IMR-90 (cell line): ENCODE measurements at regions not wholly inside any gene's neighbourhood (a gene's known extent, or its start where the extent isn't known, plus 50 kb on each side); places are given as distances from the start of the nearest gene placed in this dataset.

Experiments used
- ATAC-seq: fragments of 200-7000 bp; cut with Tn5 transposase; 2 replicates; pipeline ENCODE4 v1.9.1; 2020; ENCODE audit warnings: low read depth, mild to moderate bottlenecking, moderate library complexity
- BruUV-seq: library from RNA; stranded (reverse); fragments of 400-500 nt; replicated peaks from 2 replicates; lab custom pipeline; 2021; lab: Mats Ljungman, UMichigan
- CTCF ChIA-PET: fragments of 300-600 bp; formaldehyde crosslinking; extraction: SDS; loops from one replicate; lab custom pipeline; 2021; ENCODE audit warnings: antibody characterized with exemption; lab: Yijun Ruan, JAX
- POLR2A ChIA-PET: fragments of 300-600 bp; sonication (Branson Sonifier 250); formaldehyde crosslinking; loops from one replicate; lab custom pipeline; 2022; ENCODE audit warnings: antibody characterized with exemption; ENCODE audit not compliant: unreplicated experiment; lab: Charles Lee
- DNase-seq: peaks from one replicate; pipeline ENCODE4 v3.0.0; 2013
- H2AFZ ChIP-seq: replicated peaks from 2 replicates; pipeline ENCODE3; 2013; ENCODE audit warnings: low read length, mild to moderate bottlenecking; ENCODE audit not compliant: poor library complexity
- H2AK5ac ChIP-seq: 2 replicates; pipeline ENCODE4 v1.6.1; 2013; ENCODE audit warnings: low read depth, low read length, inconsistent platforms
- H2AK9ac ChIP-seq: replicated peaks from 2 replicates; pipeline ENCODE3; 2013; ENCODE audit warnings: mild to moderate bottlenecking, low read depth, low read length, moderate library complexity; ENCODE audit not compliant: poor library complexity
- H2BK120ac ChIP-seq: 2 replicates; pipeline ENCODE4 v1.6.1; 2013; ENCODE audit warnings: low read depth, low read length, inconsistent platforms
- H2BK15ac ChIP-seq: 3 replicates; pipeline ENCODE4 v1.6.1; 2013; ENCODE audit warnings: low read depth, low read length, inconsistent platforms
- H2BK20ac ChIP-seq: 2 replicates; pipeline ENCODE4 v1.6.1; 2013; ENCODE audit warnings: low read depth, mild to moderate bottlenecking, inconsistent platforms, low read length, moderate library complexity
- H2BK5ac ChIP-seq: 2 replicates; pipeline ENCODE4 v1.6.1; 2013; ENCODE audit warnings: mild to moderate bottlenecking, low read depth, low read length, inconsistent platforms; ENCODE audit not compliant: poor library complexity, severe bottlenecking
- H3K14ac ChIP-seq: replicated peaks from 2 replicates; pipeline ENCODE4 v1.6.1; 2013; ENCODE audit warnings: low read depth, low read length, inconsistent platforms
- H3K18ac ChIP-seq: 2 replicates; pipeline ENCODE4 v1.6.1; 2013; ENCODE audit warnings: low read depth, low read length, control low read depth
- H3K23ac ChIP-seq: 2 replicates; pipeline ENCODE4 v1.6.1; 2013; ENCODE audit warnings: low read depth, low read length, inconsistent platforms
- H3K27ac ChIP-seq: 2 replicates; pipeline ENCODE4 v1.5.1; 2013; ENCODE audit warnings: mild to moderate bottlenecking, control low read depth, low read length; ENCODE audit not compliant: insufficient read depth
- H3K27me3 ChIP-seq: 2 replicates; pipeline ENCODE4 v1.6.1; 2013; ENCODE audit warnings: low read length; ENCODE audit not compliant: control insufficient read depth, insufficient read depth
- H3K36me3 ChIP-seq: 2 replicates; pipeline ENCODE4 v1.6.1; 2013; ENCODE audit warnings: low read length, mixed read lengths; ENCODE audit not compliant: control insufficient read depth, insufficient read depth
- H3K4ac ChIP-seq: 2 replicates; pipeline ENCODE4 v1.6.1; 2013; ENCODE audit warnings: low read depth, low read length, inconsistent platforms
- H3K4me1 ChIP-seq: 2 replicates; pipeline ENCODE4 v1.6.1; 2013; ENCODE audit warnings: low read length, mixed read lengths; ENCODE audit not compliant: control insufficient read depth, insufficient read depth
- H3K4me2 ChIP-seq: 2 replicates; pipeline ENCODE4 v1.6.1; 2013; ENCODE audit warnings: low read depth, mild to moderate bottlenecking, control low read depth, low read length, moderate library complexity
- H3K4me3 ChIP-seq: 2 replicates; pipeline ENCODE4 v1.5.1; 2013; ENCODE audit warnings: low read depth, mild to moderate bottlenecking, control low read depth, low read length, moderate library complexity; ENCODE audit not compliant: insufficient read depth
- H3K56ac ChIP-seq: 2 replicates; pipeline ENCODE4 v1.6.1; 2013; ENCODE audit warnings: low read length, inconsistent platforms; ENCODE audit not compliant: insufficient read depth; ENCODE audit errors: extremely low read depth
- H3K79me1 ChIP-seq, 2 experiments: 2 replicates each; pipeline ENCODE4 v1.6.1; 2013; ENCODE audit warnings: low read length in 2 of 2, inconsistent platforms in 1 of 2, low read depth in 1 of 2
- H3K9ac ChIP-seq: 2 replicates; pipeline ENCODE4 v1.6.1; 2013; ENCODE audit warnings: low read depth, low read length, control low read depth
- H3K9me1 ChIP-seq: 2 replicates; pipeline ENCODE4 v1.6.1; 2013; ENCODE audit warnings: low read length, inconsistent platforms; ENCODE audit not compliant: insufficient read depth
- H3K9me3 ChIP-seq: 2 replicates; pipeline ENCODE4 v1.6.1; 2013; ENCODE audit warnings: low read length; ENCODE audit not compliant: control insufficient read depth, insufficient read depth
- H4K20me1 ChIP-seq: 2 replicates; pipeline ENCODE4 v1.6.1; 2013; ENCODE audit warnings: low read length, inconsistent platforms; ENCODE audit not compliant: insufficient read depth
- H4K5ac ChIP-seq: 2 replicates; pipeline ENCODE4 v1.6.1; 2013; ENCODE audit warnings: mild to moderate bottlenecking, low read depth, low read length, control low read depth
- H4K8ac ChIP-seq, 2 experiments: 2 replicates each; pipeline ENCODE4 v1.6.1; 2013; ENCODE audit warnings: low read depth in 2 of 2, low read length in 2 of 2, control low read depth in 1 of 2, inconsistent platforms in 1 of 2
- H4K91ac ChIP-seq: 2 replicates; pipeline ENCODE4 v1.6.1; 2013; ENCODE audit warnings: low read depth, low read length, inconsistent platforms; ENCODE audit not compliant: insufficient read depth
- FOS ChIP-seq: fragments of 150-350 bp; IDR thresholded peaks from 2 replicates; pipeline ENCODE4 v1.6.1; 2016; ENCODE audit warnings: low read depth, low read length
- WGBS, 2 experiments: methylation state at CpG; one replicate each; pipeline versions ENCODE4 v1.1.5 to v1.1.7; 2013; ENCODE audit warnings: missing lambda C conversion rate in 2 of 2; ENCODE audit not compliant: insufficient read length in 1 of 2; ENCODE audit errors: extremely low coverage in 2 of 2; 5-methylcytosine and 5-hydroxymethylcytosine counted together
- dilution Hi-C: fragments of 300-500 bp; cut with HindIII; formaldehyde crosslinking; loops from one replicate; pipeline ENCODE4 v1.14.3; 2018; ENCODE audit warnings: low sequenced_read_pairs; ENCODE audit not compliant: unreplicated experiment
- in situ Hi-C: fragments of 300-500 bp; cut with MboI; formaldehyde crosslinking; loops from 3 replicates; pipeline ENCODE4 v1.14.3; 2019; ENCODE audit warnings: low sequenced_read_pairs, inconsistent platforms, mixed read lengths
- intact Hi-C: fragments of 100-400 bp; cut with micrococcal nuclease; formaldehyde crosslinking; loops from 2 replicates; pipeline ENCODE4 v1.10.0; 2022

GRCh38 chr11:134530636-134531326 is 118.7 kb upstream of the B3GAT1 start:
- Histone ChIP-seq H4K91ac (no peak overlapping the region), H3K4me1 (no peaks in the 10 kb centered on the region), H2BK20ac (no peak overlapping the region), H3K9me1 (no peaks in the 10 kb centered on the region), H3K4ac (no peak overlapping the region), H3K27ac (no peak overlapping the region), H2BK5ac (no peak overlapping the region), H3K36me3 (no peaks in the 10 kb centered on the region), H4K20me1 (no peaks in the 10 kb centered on the region), H3K56ac (no peak overlapping the region), H2BK15ac (no peak overlapping the region), H3K9ac (no peak overlapping the region), H3K18ac (no peak overlapping the region), H2AK9ac (no peak overlapping the region), H2AFZ (no peak overlapping the region), H4K5ac (no peak overlapping the region), H4K8ac (no peak overlapping the region), H3K14ac (no peak overlapping the region), H3K23ac (no peak overlapping the region), H3K9me3 (peaks cover 60% of the 10 kb centered on the region), H2BK120ac (no peak overlapping the region), H3K4me3 (no peak overlapping the region), H2AK5ac (no peak overlapping the region), H3K4me2 (no peak overlapping the region), H3K79me1 (no peaks in the 10 kb centered on the region), H3K27me3 (no peaks in the 10 kb centered on the region)
- POLR2A ChIA-PET = no interaction called here
- no TSS peak for BruUV-seq
- dilution Hi-C loops = no loop called here
- WGBS, 2 experiments = 41% methylated on average over 7 of the region's 14 CpGs; no CpG with 5 or more reads in 1 of the 2 experiments
- CTCF ChIA-PET = no interaction called here
- DNase-seq (no peak), ATAC-seq (no peak)
- TF ChIP-seq FOS = no peak
- in situ Hi-C loops = no loop called here
- intact Hi-C loops = no loop called here
